Fibroblast of lung (primary cell): ENCODE measurements at regions not wholly inside any gene's neighbourhood (a gene's known extent, or its start where the extent isn't known, plus 50 kb on each side); places are given as distances from the start of the nearest gene placed in this dataset.

Experiments used
- DNase-seq, 2 donors: peaks; one replicate each; pipeline versions ENCODE4 v3.0.0 to v3.0.0-alpha.2; 2010; ENCODE audit warnings: low read depth in 2 of 2
- H2AFZ ChIP-seq: 2 replicates; pipeline ENCODE4 v1.5.1; 2012; ENCODE audit warnings: low read length, control low read depth, inconsistent platforms
- H3K27ac ChIP-seq: 2 replicates; pipeline ENCODE4 v1.5.1; 2011; ENCODE audit warnings: low read length, control low read depth; ENCODE audit not compliant: insufficient read depth
- H3K27me3 ChIP-seq: 2 replicates; pipeline ENCODE4 v1.5.1; 2011; ENCODE audit warnings: mild to moderate bottlenecking, low read length; ENCODE audit not compliant: control insufficient read depth, insufficient read depth
- H3K36me3 ChIP-seq: 2 replicates; pipeline ENCODE4 v1.5.1; 2011; ENCODE audit warnings: low read length; ENCODE audit not compliant: control insufficient read depth, insufficient read depth
- H3K4me1 ChIP-seq: 2 replicates; pipeline ENCODE4 v1.5.1; 2011; ENCODE audit warnings: low read length; ENCODE audit not compliant: control insufficient read depth, insufficient read depth; ENCODE audit errors: extremely low read depth
- H3K4me2 ChIP-seq: 2 replicates; pipeline ENCODE4 v1.5.1; 2011; ENCODE audit warnings: low read length, control low read depth; ENCODE audit not compliant: insufficient read depth; ENCODE audit errors: extremely low read depth
- H3K4me3 ChIP-seq, 4 experiments: fragments of 200-600 bp in 1 of 4; sonication (generic) in 1 of 4; replicated peaks in 1 of 4; 2 replicates each; pipeline ENCODE4 v1.5.1; 2011 to 2016; ENCODE audit warnings: low read length in 4 of 4, low read depth in 3 of 4, mild to moderate bottlenecking in 3 of 4, control low read depth in 2 of 4, inconsistent platforms in 1 of 4, mixed read lengths in 1 of 4; ENCODE audit not compliant: insufficient read depth in 1 of 4; ENCODE audit errors: control extremely low read depth in 1 of 4
- H3K79me2 ChIP-seq: 2 replicates; pipeline ENCODE4 v1.5.1; 2012; ENCODE audit warnings: mild to moderate bottlenecking, low read length, inconsistent platforms; ENCODE audit not compliant: control insufficient read depth, insufficient read depth
- H3K9ac ChIP-seq: 2 replicates; pipeline ENCODE4 v1.5.1; 2011; ENCODE audit warnings: mild to moderate bottlenecking, low read length, control low read depth; ENCODE audit not compliant: insufficient read depth
- H3K9me3 ChIP-seq: 2 replicates; pipeline ENCODE4 v1.5.1; 2012; ENCODE audit warnings: low read depth, low read length; ENCODE audit not compliant: control insufficient read depth, insufficient read depth
- H4K20me1 ChIP-seq: 2 replicates; pipeline ENCODE4 v1.5.1; 2011; ENCODE audit warnings: low read length; ENCODE audit not compliant: control insufficient read depth, insufficient read depth; ENCODE audit errors: extremely low read depth
- EZH2 ChIP-seq: IDR thresholded peaks from 2 replicates; pipeline ENCODE4 v1.5.1; 2012; ENCODE audit warnings: low read length, control low read depth, mild to moderate bottlenecking; ENCODE audit errors: missing control alignments
- TF ChIP-seq, protein P1 (sequence below), 2 donors: IDR thresholded peaks in 1 of 2; conservative IDR thresholded peaks in 1 of 2; 1 replicate in 1 of 2; 2 replicates in 1 of 2; pipeline ENCODE4 v1.5.1; 2011 to 2012; ENCODE audit warnings: low read length in 2 of 2, control low read depth in 1 of 2, inconsistent platforms in 1 of 2, low read depth in 1 of 2, mild to moderate bottlenecking in 1 of 2

DNA sequence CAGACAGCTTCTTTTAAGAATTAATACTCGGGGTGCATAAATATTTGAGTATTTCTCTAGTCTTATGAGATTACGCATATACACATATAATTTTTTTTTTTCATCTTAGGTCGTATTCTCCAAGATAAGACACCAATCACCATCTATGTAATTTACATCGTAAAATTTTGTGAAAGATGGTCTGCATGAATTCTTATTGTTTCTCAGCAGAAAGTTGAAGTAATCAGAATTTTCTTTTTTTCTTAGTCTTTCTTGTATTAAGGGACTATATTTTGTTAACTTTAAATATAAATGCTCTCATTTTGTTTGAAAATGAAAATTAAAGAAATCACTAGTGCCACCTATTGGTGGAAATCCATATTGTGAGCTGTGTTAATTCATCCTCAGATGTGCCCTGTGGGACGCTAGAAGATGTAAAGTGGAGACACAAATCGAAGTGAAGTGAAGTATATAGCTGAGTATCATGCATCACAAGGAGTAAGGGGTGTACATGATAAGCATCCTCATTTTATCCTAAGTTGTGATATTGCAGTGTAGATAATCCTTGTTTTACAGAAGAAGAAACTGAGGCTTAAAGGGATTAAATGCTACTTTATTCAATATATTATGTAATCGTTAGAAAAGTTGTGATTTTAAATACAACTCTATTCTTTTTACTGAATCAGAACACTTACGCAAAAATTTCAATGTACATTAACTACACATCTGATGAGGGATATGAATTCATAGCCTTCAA is 2084.3 kb downstream of the LRRC4C start:
- Histone ChIP-seq H3K4me2 (no peak overlapping the region), H4K20me1 (no peaks in the 10 kb centered on the region), H3K4me3 (no peak overlapping the region), H3K9me3 (no peaks in the 10 kb centered on the region), H3K9ac (no peak overlapping the region), H3K27ac (no peak overlapping the region), H3K79me2 (no peaks in the 10 kb centered on the region), H3K4me1 (no peaks in the 10 kb centered on the region), H2AFZ (no peak overlapping the region), H3K27me3 (no peaks in the 10 kb centered on the region), H3K36me3 (no peaks in the 10 kb centered on the region)
- peak; percentile 3 to 27 for DNase-seq
- no peak for TF ChIP-seq EZH2
- TF ChIP-seq, protein P1, sequence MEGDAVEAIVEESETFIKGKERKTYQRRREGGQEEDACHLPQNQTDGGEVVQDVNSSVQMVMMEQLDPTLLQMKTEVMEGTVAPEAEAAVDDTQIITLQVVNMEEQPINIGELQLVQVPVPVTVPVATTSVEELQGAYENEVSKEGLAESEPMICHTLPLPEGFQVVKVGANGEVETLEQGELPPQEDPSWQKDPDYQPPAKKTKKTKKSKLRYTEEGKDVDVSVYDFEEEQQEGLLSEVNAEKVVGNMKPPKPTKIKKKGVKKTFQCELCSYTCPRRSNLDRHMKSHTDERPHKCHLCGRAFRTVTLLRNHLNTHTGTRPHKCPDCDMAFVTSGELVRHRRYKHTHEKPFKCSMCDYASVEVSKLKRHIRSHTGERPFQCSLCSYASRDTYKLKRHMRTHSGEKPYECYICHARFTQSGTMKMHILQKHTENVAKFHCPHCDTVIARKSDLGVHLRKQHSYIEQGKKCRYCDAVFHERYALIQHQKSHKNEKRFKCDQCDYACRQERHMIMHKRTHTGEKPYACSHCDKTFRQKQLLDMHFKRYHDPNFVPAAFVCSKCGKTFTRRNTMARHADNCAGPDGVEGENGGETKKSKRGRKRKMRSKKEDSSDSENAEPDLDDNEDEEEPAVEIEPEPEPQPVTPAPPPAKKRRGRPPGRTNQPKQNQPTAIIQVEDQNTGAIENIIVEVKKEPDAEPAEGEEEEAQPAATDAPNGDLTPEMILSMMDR (conservative IDR thresholded peaks at IDR 0.05 in 1 of 2, IDR thresholded peaks at IDR 0.05 in 1 of 2; ENCODE audit: low read depth in 1 of 2, low read length in 2 of 2), result peak in 1 of 2 donors; percentile 52

DNA sequence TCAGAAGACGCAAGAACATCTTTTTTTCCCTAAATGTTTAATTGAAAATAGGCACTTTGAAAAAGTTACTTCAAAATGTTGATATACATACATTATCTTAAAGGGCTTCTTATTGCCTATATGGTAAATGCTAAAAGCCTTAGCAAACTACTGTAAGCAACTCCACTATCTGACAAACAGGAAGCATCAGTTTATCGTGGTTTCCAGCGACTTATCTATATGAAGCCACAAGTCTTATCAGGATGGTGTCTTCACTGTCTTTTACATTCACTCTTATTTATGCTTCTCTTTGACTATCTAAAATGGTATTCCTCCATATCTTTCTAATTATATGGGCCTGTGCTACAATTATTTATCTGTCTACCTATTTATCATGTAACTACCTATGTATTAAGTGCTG is 2091.9 kb downstream of the LRRC4C start:
- no peaks in the 10 kb centered on the region for H3K79me2 ChIP-seq
- no peak for DNase-seq
- H3K9ac ChIP-seq, result no peak overlapping the region
- TF ChIP-seq, protein P1 (conservative IDR thresholded peaks at IDR 0.05 in 1 of 2, IDR thresholded peaks at IDR 0.05 in 1 of 2; ENCODE audit: low read depth in 1 of 2, low read length in 2 of 2), result no peak
- TF ChIP-seq EZH2, result no peak
- H4K20me1 ChIP-seq, result no peaks in the 10 kb centered on the region
- no peaks in the 10 kb centered on the region for H3K9me3 ChIP-seq
- H2AFZ ChIP-seq, result no peak overlapping the region
- no peaks in the 10 kb centered on the region for H3K36me3 ChIP-seq
- no peak overlapping the region for H3K27ac ChIP-seq
- H3K4me3 ChIP-seq, result no peak overlapping the region
- no peak overlapping the region for H3K4me2 ChIP-seq
- no peaks in the 10 kb centered on the region for H3K27me3 ChIP-seq
- no peaks in the 10 kb centered on the region for H3K4me1 ChIP-seq

DNA sequence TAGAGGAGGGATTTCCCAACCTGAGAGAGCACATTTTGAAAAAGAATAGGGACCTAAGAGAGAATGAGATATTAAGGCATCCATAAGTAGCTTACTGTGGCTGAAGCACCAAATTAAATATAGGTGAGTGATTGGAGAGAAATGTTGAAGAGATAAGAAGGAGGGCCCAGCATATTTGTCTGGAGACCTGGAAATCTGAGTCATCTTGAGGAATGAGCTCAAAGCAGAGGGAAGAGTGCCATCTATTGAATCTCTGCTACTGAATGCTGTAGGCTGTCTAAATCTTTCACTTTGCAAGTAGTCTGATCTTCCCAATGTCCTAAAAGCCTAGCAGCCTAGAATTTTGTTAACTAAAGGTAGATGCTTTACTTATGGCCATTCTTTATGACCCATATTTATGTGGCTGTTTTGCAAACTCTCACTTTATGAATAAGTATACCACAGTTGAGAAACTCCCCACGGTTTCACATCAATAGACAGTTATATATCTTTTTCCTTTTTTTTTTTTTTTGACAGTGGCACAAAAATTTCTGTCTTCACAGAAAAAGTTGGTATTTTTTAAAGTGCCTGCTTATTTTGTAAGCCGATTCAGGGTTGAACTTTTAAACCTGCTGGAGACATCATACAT is 2093.5 kb downstream of the LRRC4C start:
- peak; percentile 2 to 70 for DNase-seq
- H3K36me3 ChIP-seq, result no peaks in the 10 kb centered on the region
- H2AFZ ChIP-seq, result no peak overlapping the region
- H3K9ac ChIP-seq, result no peak overlapping the region
- no peaks in the 10 kb centered on the region for H3K4me1 ChIP-seq
- no peaks in the 10 kb centered on the region for H3K79me2 ChIP-seq
- H3K4me2 ChIP-seq, result no peak overlapping the region
- no peaks in the 10 kb centered on the region for H3K9me3 ChIP-seq
- H3K4me3 ChIP-seq, result no peak overlapping the region
- no peaks in the 10 kb centered on the region for H3K27me3 ChIP-seq
- TF ChIP-seq, protein P1 (conservative IDR thresholded peaks at IDR 0.05 in 1 of 2, IDR thresholded peaks at IDR 0.05 in 1 of 2; ENCODE audit: low read depth in 1 of 2, low read length in 2 of 2), result no peak
- no peak for TF ChIP-seq EZH2
- H4K20me1 ChIP-seq, result no peaks in the 10 kb centered on the region
- no peak overlapping the region for H3K27ac ChIP-seq
